ENCODE measurements at regions not wholly inside any gene's neighbourhood (a gene's known extent, or its start where the extent isn't known, plus 50 kb on each side); places are given as distances from the start of the nearest gene placed in this dataset.

- H3K4me1 Mint-ChIP-seq, result no peaks in the 10 kb centered on the region
- CTCF ChIA-PET, result no interaction called here
- H3K27me3 Mint-ChIP-seq, result no peaks in the 10 kb centered on the region
- peaks cover 7% of the 10 kb centered on the region for H3K9me3 Mint-ChIP-seq (ENCODE audit: insufficient read depth)
- H3K79me2 ChIP-seq (ENCODE audit: control insufficient read depth, insufficient read depth, low read length), result no peaks in the 10 kb centered on the region
- H3K4me3 Mint-ChIP-seq, result no peak overlapping the region
- TF ChIP-seq EZH2 (IDR thresholded peaks at IDR 0.05; ENCODE audit: borderline replicate concordance, insufficient read depth, low read depth, low read length, poor library complexity, severe bottlenecking), result no peak
- TF ChIP-seq, protein P1, sequence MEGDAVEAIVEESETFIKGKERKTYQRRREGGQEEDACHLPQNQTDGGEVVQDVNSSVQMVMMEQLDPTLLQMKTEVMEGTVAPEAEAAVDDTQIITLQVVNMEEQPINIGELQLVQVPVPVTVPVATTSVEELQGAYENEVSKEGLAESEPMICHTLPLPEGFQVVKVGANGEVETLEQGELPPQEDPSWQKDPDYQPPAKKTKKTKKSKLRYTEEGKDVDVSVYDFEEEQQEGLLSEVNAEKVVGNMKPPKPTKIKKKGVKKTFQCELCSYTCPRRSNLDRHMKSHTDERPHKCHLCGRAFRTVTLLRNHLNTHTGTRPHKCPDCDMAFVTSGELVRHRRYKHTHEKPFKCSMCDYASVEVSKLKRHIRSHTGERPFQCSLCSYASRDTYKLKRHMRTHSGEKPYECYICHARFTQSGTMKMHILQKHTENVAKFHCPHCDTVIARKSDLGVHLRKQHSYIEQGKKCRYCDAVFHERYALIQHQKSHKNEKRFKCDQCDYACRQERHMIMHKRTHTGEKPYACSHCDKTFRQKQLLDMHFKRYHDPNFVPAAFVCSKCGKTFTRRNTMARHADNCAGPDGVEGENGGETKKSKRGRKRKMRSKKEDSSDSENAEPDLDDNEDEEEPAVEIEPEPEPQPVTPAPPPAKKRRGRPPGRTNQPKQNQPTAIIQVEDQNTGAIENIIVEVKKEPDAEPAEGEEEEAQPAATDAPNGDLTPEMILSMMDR (IDR thresholded peaks at IDR 0.05), result no peak
- peaks cover 0 to 6% (median 5%) of the 10 kb centered on the region in 3 donors for H3K9me3 ChIP-seq (ENCODE audit: control extremely low read depth in 1 of 3, control insufficient read depth in 2 of 3, insufficient read depth in 1 of 3, low read length in 2 of 3)
- DNase-seq (no peak), ATAC-seq (ENCODE audit: low read depth) (no peak)
- no peak overlapping the region for H3K9ac ChIP-seq (ENCODE audit: low read length)
- no peaks in the 10 kb centered on the region for H3K36me3 ChIP-seq (replicated peaks in 1 of 2; ENCODE audit: control extremely low read depth in 1 of 2, control insufficient read depth in 1 of 2, extremely low read depth in 1 of 2, insufficient read depth in 2 of 2, low read length in 1 of 2)
- POLR2A ChIA-PET, result no interaction called here
- H2AFZ ChIP-seq (ENCODE audit: insufficient read depth, low read depth, low read length, poor library complexity, severe bottlenecking), result no peak overlapping the region
- H3K4me1 ChIP-seq (ENCODE audit: control insufficient read depth in 2 of 2, insufficient read depth in 2 of 2, low read length in 2 of 2), result no peaks in the 10 kb centered on the region
- H3K27ac Mint-ChIP-seq, result no peak overlapping the region
- WGBS (ENCODE audit: insufficient coverage), result 67% methylated on average over 1 of the region's 3 CpGs
- no peak overlapping the region for H3K4me2 ChIP-seq (replicated peaks; ENCODE audit: low read depth, low read length, poor library complexity, severe bottlenecking)
- no peaks in the 10 kb centered on the region for H4K20me1 ChIP-seq (ENCODE audit: control insufficient read depth, insufficient read depth, low read length, poor library complexity, severe bottlenecking)
- H3K27me3 ChIP-seq (replicated peaks in 1 of 4; ENCODE audit: control extremely low read depth in 1 of 4, control insufficient read depth in 3 of 4, insufficient read depth in 4 of 4, low read length in 3 of 4), result no peaks in the 10 kb centered on the region
- intact Hi-C loops (cut with micrococcal nuclease), result no loop called here
- H3K27ac ChIP-seq (ENCODE audit: low read length in 2 of 2), result no peak overlapping the region
- no peak overlapping the region for H3K4me3 ChIP-seq (ENCODE audit: control extremely low read depth in 1 of 5, extremely low read depth in 1 of 5, insufficient read depth in 1 of 5, low read depth in 2 of 5, low read length in 4 of 5)
Measured at GRCh38 chr12:126359216-126359615, 1294.0 kb downstream of the AACS start.

DNA sequence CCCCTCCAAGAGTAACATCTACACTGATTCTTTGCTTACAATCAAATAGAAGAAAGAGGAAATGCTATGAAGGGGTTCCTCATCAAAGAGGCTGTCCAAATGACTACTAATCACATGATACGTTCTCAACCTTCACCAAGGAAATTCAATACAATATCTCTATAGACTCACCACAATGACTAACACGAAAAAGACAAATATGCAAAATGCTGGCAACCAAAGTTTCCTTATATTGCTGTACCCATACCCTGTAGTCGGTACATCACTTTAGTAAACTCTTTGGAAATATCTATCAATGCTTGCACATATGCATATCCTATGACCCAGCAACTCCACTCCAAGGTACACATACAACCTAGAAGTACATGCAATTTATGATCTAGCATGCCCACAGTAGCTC is 1296.6 kb downstream of the AACS start:
- no peaks in the 10 kb centered on the region for H3K27me3 Mint-ChIP-seq
- no peaks in the 10 kb centered on the region for H3K27me3 ChIP-seq (replicated peaks in 1 of 4; ENCODE audit: control extremely low read depth in 1 of 4, control insufficient read depth in 3 of 4, insufficient read depth in 4 of 4, low read length in 3 of 4)
- no peaks in the 10 kb centered on the region for H3K9me3 ChIP-seq (ENCODE audit: control extremely low read depth in 1 of 3, control insufficient read depth in 2 of 3, insufficient read depth in 1 of 3, low read length in 2 of 3)
- TF ChIP-seq, protein P1 (IDR thresholded peaks at IDR 0.05), result no peak
- TF ChIP-seq EZH2 (IDR thresholded peaks at IDR 0.05; ENCODE audit: borderline replicate concordance, insufficient read depth, low read depth, low read length, poor library complexity, severe bottlenecking), result no peak
- no peak overlapping the region for H3K27ac Mint-ChIP-seq
- H3K27ac ChIP-seq (ENCODE audit: low read length in 2 of 2), result no peak overlapping the region
- WGBS (ENCODE audit: insufficient coverage), result 85% methylated on average over 2 of the region's 3 CpGs
- H3K9ac ChIP-seq (ENCODE audit: low read length), result no peak overlapping the region
- no peak overlapping the region for H3K4me3 Mint-ChIP-seq
- no peaks in the 10 kb centered on the region for H3K36me3 ChIP-seq (replicated peaks in 1 of 2; ENCODE audit: control extremely low read depth in 1 of 2, control insufficient read depth in 1 of 2, extremely low read depth in 1 of 2, insufficient read depth in 2 of 2, low read length in 1 of 2)
- CTCF ChIA-PET, result no interaction called here
- DNase-seq, result no peak
- intact Hi-C loops (cut with micrococcal nuclease), result no loop called here
- H2AFZ ChIP-seq (ENCODE audit: insufficient read depth, low read depth, low read length, poor library complexity, severe bottlenecking), result no peak overlapping the region
- no peaks in the 10 kb centered on the region for H3K4me1 Mint-ChIP-seq
- POLR2A ChIA-PET, result no interaction called here
- H3K4me2 ChIP-seq (replicated peaks; ENCODE audit: low read depth, low read length, poor library complexity, severe bottlenecking), result no peak overlapping the region
- H3K9me3 Mint-ChIP-seq (ENCODE audit: insufficient read depth), result peaks cover 7% of the 10 kb centered on the region
- no peak overlapping the region for H3K4me3 ChIP-seq (ENCODE audit: control extremely low read depth in 1 of 5, extremely low read depth in 1 of 5, insufficient read depth in 1 of 5, low read depth in 2 of 5, low read length in 4 of 5)
- H4K20me1 ChIP-seq (ENCODE audit: control insufficient read depth, insufficient read depth, low read length, poor library complexity, severe bottlenecking), result no peaks in the 10 kb centered on the region
- H3K4me1 ChIP-seq (ENCODE audit: control insufficient read depth in 2 of 2, insufficient read depth in 2 of 2, low read length in 2 of 2), result no peaks in the 10 kb centered on the region
- no peaks in the 10 kb centered on the region for H3K79me2 ChIP-seq (ENCODE audit: control insufficient read depth, insufficient read depth, low read length)
- no peak for ATAC-seq (ENCODE audit: low read depth)

Measured in B cell (primary cell).